Vagina (tissue), 2 donors: ENCODE measurements at regions not wholly inside any gene's neighbourhood (a gene's known extent, or its start where the extent isn't known, plus 50 kb on each side); places are given as distances from the start of the nearest gene placed in this dataset.

Source experiments
- CTCF ChIP-seq, 3 experiments: fragments of 450-650 bp in 2 of 3; fragments of 200-600 bp in 1 of 3; sonication (generic) in 1 of 3; IDR thresholded peaks; one replicate each; pipeline ENCODE4 v1.5.1; 2017 to 2019; ENCODE audit warnings: antibody characterized with exemption in 3 of 3, mild to moderate bottlenecking in 2 of 3, moderate library complexity in 2 of 3
- POLR2AphosphoS5 ChIP-seq, 2 donors: sonication (generic); formaldehyde crosslinking; IDR thresholded peaks; one replicate each; pipeline ENCODE4 v1.9.0; 2017; ENCODE audit warnings: antibody characterized with exemption in 2 of 2, mild to moderate bottlenecking in 2 of 2, low read depth in 1 of 2; ENCODE audit not compliant: insufficient read depth in 1 of 2

- no peak for TF ChIP-seq CTCF (IDR thresholded peaks at IDR 0.05)
- no peak for TF ChIP-seq POLR2AphosphoS5 (IDR thresholded peaks at IDR 0.05; ENCODE audit: insufficient read depth in 1 of 2, low read depth in 1 of 2)
These were observed 1526.4 kb upstream of the NUDT12 start for GRCh38 chr5:105088961-105089360.
